ENCODE measurements at regions not wholly inside any gene's neighbourhood (a gene's known extent, or its start where the extent isn't known, plus 50 kb on each side); places are given as distances from the start of the nearest gene placed in this dataset.

DNA sequence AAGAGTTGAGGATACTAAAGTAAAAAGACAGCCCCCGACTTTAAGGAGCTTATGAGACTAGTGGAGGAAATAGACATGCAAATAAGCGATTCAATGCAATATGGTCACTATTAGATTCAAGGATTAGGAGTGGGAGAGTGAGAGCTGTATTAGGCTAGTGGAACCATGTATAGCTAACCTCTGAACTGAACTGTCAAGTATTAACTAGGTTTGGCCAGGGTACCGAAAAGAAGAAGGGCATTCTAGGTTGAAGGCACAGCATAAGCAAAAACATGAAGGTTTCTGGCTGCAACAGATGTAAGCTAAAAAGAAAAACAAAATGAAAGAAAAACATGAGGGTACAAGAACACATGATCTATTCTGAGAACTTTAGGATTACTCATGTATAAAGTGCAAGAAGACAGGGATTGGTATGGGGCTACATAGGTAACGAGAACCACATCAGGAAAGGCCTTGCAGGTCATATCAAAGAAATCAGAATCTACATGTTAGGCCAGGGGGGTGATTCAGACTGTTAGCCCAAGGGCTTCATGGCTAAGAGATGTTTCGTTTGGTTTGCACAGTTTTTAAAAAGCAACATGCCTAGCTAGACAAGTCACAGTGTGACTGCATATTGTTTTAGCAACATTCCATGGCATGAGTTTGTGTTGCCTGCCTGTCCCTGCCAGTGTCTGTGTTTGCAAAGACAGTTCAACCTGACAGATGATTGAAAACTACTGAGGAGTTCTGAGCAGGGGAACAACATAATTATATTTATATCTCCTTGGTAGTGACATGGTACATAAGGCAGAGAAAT, 54.4 kb upstream of the HAO2 start:
- no peaks in the 10 kb centered on the region for H3K9me3 ChIP-seq (ENCODE audit: low read length)
- no peaks in the 10 kb centered on the region for H4K20me1 ChIP-seq (ENCODE audit: insufficient read depth, low read length)
- H3K4me3 ChIP-seq (ENCODE audit: low read depth, low read length, poor library complexity, severe bottlenecking), result no peak overlapping the region
- no peak overlapping the region for H3K9ac ChIP-seq (ENCODE audit: low read length)
- H3K27ac ChIP-seq (ENCODE audit: low read depth, low read length, poor library complexity, severe bottlenecking), result no peak overlapping the region
- H3K27me3 ChIP-seq (ENCODE audit: insufficient read depth, low read length), result no peaks in the 10 kb centered on the region
- no peak for TF ChIP-seq EZH2 (IDR thresholded peaks at IDR 0.05; ENCODE audit: borderline replicate concordance, low read length)
- TF ChIP-seq, protein P1, sequence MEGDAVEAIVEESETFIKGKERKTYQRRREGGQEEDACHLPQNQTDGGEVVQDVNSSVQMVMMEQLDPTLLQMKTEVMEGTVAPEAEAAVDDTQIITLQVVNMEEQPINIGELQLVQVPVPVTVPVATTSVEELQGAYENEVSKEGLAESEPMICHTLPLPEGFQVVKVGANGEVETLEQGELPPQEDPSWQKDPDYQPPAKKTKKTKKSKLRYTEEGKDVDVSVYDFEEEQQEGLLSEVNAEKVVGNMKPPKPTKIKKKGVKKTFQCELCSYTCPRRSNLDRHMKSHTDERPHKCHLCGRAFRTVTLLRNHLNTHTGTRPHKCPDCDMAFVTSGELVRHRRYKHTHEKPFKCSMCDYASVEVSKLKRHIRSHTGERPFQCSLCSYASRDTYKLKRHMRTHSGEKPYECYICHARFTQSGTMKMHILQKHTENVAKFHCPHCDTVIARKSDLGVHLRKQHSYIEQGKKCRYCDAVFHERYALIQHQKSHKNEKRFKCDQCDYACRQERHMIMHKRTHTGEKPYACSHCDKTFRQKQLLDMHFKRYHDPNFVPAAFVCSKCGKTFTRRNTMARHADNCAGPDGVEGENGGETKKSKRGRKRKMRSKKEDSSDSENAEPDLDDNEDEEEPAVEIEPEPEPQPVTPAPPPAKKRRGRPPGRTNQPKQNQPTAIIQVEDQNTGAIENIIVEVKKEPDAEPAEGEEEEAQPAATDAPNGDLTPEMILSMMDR (IDR thresholded peaks at IDR 0.05; ENCODE audit: low read length), result no peak
- H3K36me3 ChIP-seq (ENCODE audit: insufficient read depth, low read length), result no peaks in the 10 kb centered on the region
- no peaks in the 10 kb centered on the region for H3K79me2 ChIP-seq (ENCODE audit: insufficient read depth, low read length)
- H3F3A ChIP-seq (ENCODE audit: insufficient read depth, low read length), result no peaks in the 10 kb centered on the region
- H3K9me2 ChIP-seq (ENCODE audit: low read depth, low read length), result no peaks in the 10 kb centered on the region
- no peaks in the 10 kb centered on the region for H3K4me1 ChIP-seq (ENCODE audit: insufficient read depth, low read length, severe bottlenecking)
- H2AFZ ChIP-seq (ENCODE audit: low read length), result no peak overlapping the region
- H3K4me2 ChIP-seq (ENCODE audit: low read length), result no peak overlapping the region

DNA sequence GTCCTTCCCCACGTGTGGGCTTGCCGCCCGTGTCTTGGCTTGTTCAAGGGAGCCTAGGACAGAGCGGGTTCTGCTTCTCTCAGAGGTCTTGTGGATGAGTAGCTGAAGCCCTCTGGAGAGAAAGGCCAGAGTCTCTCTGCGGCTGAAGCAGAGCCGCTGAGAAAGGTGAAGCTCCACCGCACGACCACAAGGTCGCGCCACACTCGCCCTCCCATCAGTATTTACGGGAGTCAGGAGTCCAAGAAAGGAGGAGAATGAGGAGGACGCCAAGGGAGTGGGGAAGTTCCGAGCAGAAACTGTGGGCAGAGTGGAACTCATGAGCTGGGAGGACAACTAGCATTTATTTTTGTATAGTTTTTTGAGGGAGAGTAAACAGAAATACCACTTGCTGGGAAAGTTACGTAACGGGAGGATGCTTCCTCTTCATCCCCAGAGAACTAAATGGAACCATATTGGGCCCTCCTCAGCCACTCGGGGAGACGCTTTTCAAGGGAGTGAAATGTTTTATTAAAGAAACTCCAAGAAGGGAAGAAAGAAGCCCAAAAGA, 51.6 kb upstream of the HAO2 start:
- no peak for TF ChIP-seq EZH2 (IDR thresholded peaks at IDR 0.05; ENCODE audit: borderline replicate concordance, low read length)
- TF ChIP-seq, protein P1 (IDR thresholded peaks at IDR 0.05; ENCODE audit: low read length), result peak; percentile 34; the same call in 1 of the 2 replicates
- H3K4me1 ChIP-seq (ENCODE audit: insufficient read depth, low read length, severe bottlenecking), result no peaks in the 10 kb centered on the region

DNA sequence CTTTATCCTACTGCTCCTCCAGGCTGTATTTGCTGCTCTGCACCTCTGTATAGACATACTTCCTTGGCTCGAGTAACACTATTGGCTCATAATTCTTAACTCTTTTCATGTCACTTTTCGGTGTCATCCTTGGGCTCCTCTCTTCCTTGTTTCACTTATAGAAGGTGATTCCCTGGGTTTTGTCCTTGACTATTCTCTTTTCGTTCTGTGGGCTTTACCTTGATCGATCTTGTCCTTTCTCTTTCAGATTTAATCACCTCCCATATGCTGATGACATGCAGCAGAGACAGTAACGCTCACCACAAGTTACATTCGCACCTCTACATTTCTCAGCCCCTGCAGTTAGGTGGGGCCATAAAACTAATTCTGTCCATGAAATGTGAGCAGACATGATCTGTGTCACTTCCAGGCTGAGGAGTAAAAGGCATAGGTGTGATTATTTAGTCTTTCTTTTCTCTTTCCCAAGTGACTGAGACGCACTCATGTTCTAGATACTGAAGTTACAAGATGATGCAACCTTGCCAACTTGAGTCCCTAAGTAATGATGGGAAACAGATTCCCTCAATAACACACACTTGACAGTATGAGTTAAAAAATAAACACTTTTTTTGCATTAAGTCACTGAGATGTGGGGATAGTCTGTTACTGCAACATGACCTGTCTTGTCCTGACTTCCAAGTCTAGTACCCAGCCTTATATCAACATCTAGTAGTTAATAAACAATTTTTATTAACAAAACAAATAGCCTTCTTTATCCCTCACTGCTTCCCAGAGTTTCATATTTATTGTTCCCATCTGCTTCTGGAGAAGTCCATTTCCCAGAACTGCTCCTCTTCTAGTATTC, 49.9 kb upstream of the HAO2 start:
- Histone ChIP-seq H3K79me2 (ENCODE audit: insufficient read depth, low read length) (no peaks in the 10 kb centered on the region), H3K9me2 (ENCODE audit: low read depth, low read length) (no peaks in the 10 kb centered on the region), H3K4me1 (ENCODE audit: insufficient read depth, low read length, severe bottlenecking) (no peaks in the 10 kb centered on the region), H2AFZ (ENCODE audit: low read length) (no peak overlapping the region), H3K4me3 (ENCODE audit: low read depth, low read length, poor library complexity, severe bottlenecking) (no peak overlapping the region), H3K9me3 (ENCODE audit: low read length) (no peaks in the 10 kb centered on the region), H3K4me2 (ENCODE audit: low read length) (no peak overlapping the region), H3K27me3 (ENCODE audit: insufficient read depth, low read length) (no peaks in the 10 kb centered on the region), H3K36me3 (ENCODE audit: insufficient read depth, low read length) (no peaks in the 10 kb centered on the region), H3K27ac (ENCODE audit: low read depth, low read length, poor library complexity, severe bottlenecking) (no peak overlapping the region), H4K20me1 (ENCODE audit: insufficient read depth, low read length) (no peaks in the 10 kb centered on the region), H3K9ac (ENCODE audit: low read length) (no peak overlapping the region), H3F3A (ENCODE audit: insufficient read depth, low read length) (no peaks in the 10 kb centered on the region)
- TF ChIP-seq, protein P1 (IDR thresholded peaks at IDR 0.05; ENCODE audit: low read length), result no peak
- no peak for TF ChIP-seq EZH2 (IDR thresholded peaks at IDR 0.05; ENCODE audit: borderline replicate concordance, low read length)

More for the DNA sequence above, 51.6 kb upstream of the HAO2 start:
- Histone ChIP-seq H3K27ac (ENCODE audit: low read depth, low read length, poor library complexity, severe bottlenecking) (no peak overlapping the region), H3F3A (ENCODE audit: insufficient read depth, low read length) (no peaks in the 10 kb centered on the region), H3K4me2 (ENCODE audit: low read length) (no peak overlapping the region), H4K20me1 (ENCODE audit: insufficient read depth, low read length) (no peaks in the 10 kb centered on the region), H3K9ac (ENCODE audit: low read length) (no peak overlapping the region), H3K4me3 (ENCODE audit: low read depth, low read length, poor library complexity, severe bottlenecking) (no peak overlapping the region), H3K9me2 (ENCODE audit: low read depth, low read length) (no peaks in the 10 kb centered on the region), H3K9me3 (ENCODE audit: low read length) (no peaks in the 10 kb centered on the region), H3K79me2 (ENCODE audit: insufficient read depth, low read length) (no peaks in the 10 kb centered on the region), H3K27me3 (ENCODE audit: insufficient read depth, low read length) (no peaks in the 10 kb centered on the region), H3K36me3 (ENCODE audit: insufficient read depth, low read length) (no peaks in the 10 kb centered on the region), H2AFZ (ENCODE audit: low read length) (no peak overlapping the region)
